Astrocyte of the cerebellum (primary cell): ENCODE measurements at regions not wholly inside any gene's neighbourhood (a gene's known extent, or its start where the extent isn't known, plus 50 kb on each side); places are given as distances from the start of the nearest gene placed in this dataset.

Source experiments
- DNase-seq: peaks from one replicate; pipeline ENCODE4 v3.0.0-alpha.2; 2011; ENCODE audit warnings: low read depth
- H3K4me3 ChIP-seq: 2 replicates; pipeline ENCODE4 v1.5.1; 2011; ENCODE audit warnings: mild to moderate bottlenecking, low read depth, low read length, moderate library complexity
- CTCF ChIP-seq: IDR thresholded peaks from 2 replicates; pipeline ENCODE4 v1.5.1; 2012; ENCODE audit warnings: low read length, low read depth, moderate library complexity, mild to moderate bottlenecking; ENCODE audit errors: missing control alignments
- in situ Hi-C: cut with HindIII; loops from 2 replicates; pipeline ENCODE4 v1.10.0; 2017; ENCODE audit warnings: low sequenced_read_pairs

GRCh38 chr1:162983671-162984425, 85.3 kb upstream of the RGS4 start:
- in situ Hi-C loops: no loop called here
- no peak for TF ChIP-seq CTCF
- DNase-seq: no peak
- H3K4me3 ChIP-seq: no peak overlapping the region

GRCh38 chr1:162982364-162982763, 86.8 kb upstream of the RGS4 start:
- DNase-seq: no peak
- TF ChIP-seq CTCF: no peak
- in situ Hi-C loops: no loop called here

GRCh38 chr1:162977944-162978568, 91.1 kb upstream of the RGS4 start:
- no peak for DNase-seq
- in situ Hi-C loops: no loop called here
- no peak for TF ChIP-seq CTCF
- no peak overlapping the region for H3K4me3 ChIP-seq

More at GRCh38 chr1:162982364-162982763, 86.8 kb upstream of the RGS4 start:
- H3K4me3 ChIP-seq: no peak overlapping the region

GRCh38 chr1:162976628-162977027, 92.5 kb upstream of the RGS4 start:
- in situ Hi-C loops: no loop called here
- no peak for DNase-seq
- H3K4me3 ChIP-seq: no peak overlapping the region
- TF ChIP-seq CTCF: no peak

GRCh38 chr1:162974810-162975209, 94.4 kb upstream of the RGS4 start:
- in situ Hi-C loops: no loop called here
- TF ChIP-seq CTCF: no peak
- H3K4me3 ChIP-seq: no peak overlapping the region
- no peak for DNase-seq

- peak; percentile 71 for DNase-seq
- TF ChIP-seq CTCF: no peak
- in situ Hi-C loops: no loop called here
- no peak overlapping the region for H3K4me3 ChIP-seq
These were observed 95.8 kb upstream of the RGS4 start for GRCh38 chr1:162973381-162973795.
